H1 (cell line): ENCODE measurements at regions not wholly inside any gene's neighbourhood (a gene's known extent, or its start where the extent isn't known, plus 50 kb on each side); places are given as distances from the start of the nearest gene placed in this dataset.

Experiments
- CTCF ChIA-PET: fragments of 300-600 bp; sonication (Branson Sonifier 250); formaldehyde crosslinking; loops from one replicate; lab custom pipeline; 2021; ENCODE audit not compliant: partially characterized antibody; lab: Charles Lee
- POLR2A ChIA-PET: fragments of 300-600 bp; sonication (Branson Sonifier 250); formaldehyde crosslinking; loops from one replicate; lab custom pipeline; 2021; ENCODE audit warnings: inconsistent platforms; ENCODE audit not compliant: partially characterized antibody; lab: Charles Lee
- DNase-seq, 2 experiments: peaks; one replicate each; pipeline versions ENCODE4 v3.0.0 to v3.0.0-alpha.2; 2010 to 2022; ENCODE audit warnings: low spot score in 2 of 2, low read depth in 1 of 2, mixed read lengths in 1 of 2
- FAIRE-seq: peaks from 2 replicates; lab custom pipeline; 2011; peaks lifted over from hg19 to GRCh38; lab: Jason Lieb, UNC
- H2AFZ ChIP-seq: 2 replicates; pipeline ENCODE4 v1.8.1; 2012; ENCODE audit warnings: low read length, inconsistent platforms
- H2AK5ac ChIP-seq: 2 replicates; pipeline ENCODE4 v1.6.1; 2013; ENCODE audit warnings: low read depth, low read length
- H2BK120ac ChIP-seq: replicated peaks from 2 replicates; pipeline ENCODE3; 2013; ENCODE audit warnings: low read depth, low read length, inconsistent platforms
- H2BK12ac ChIP-seq: 2 replicates; pipeline ENCODE4 v1.6.1; 2013; ENCODE audit warnings: low read depth, low read length
- H2BK15ac ChIP-seq: 2 replicates; pipeline ENCODE4 v1.6.1; 2013; ENCODE audit warnings: low read length
- H2BK20ac ChIP-seq: 2 replicates; pipeline ENCODE4 v1.6.1; 2013; ENCODE audit warnings: low read length
- H2BK5ac ChIP-seq: 2 replicates; pipeline ENCODE4 v1.6.1; 2013; ENCODE audit warnings: low read depth, low read length
- H3K14ac ChIP-seq: 2 replicates; pipeline ENCODE4 v1.6.1; 2013; ENCODE audit warnings: inconsistent platforms; ENCODE audit not compliant: insufficient read length
- H3K18ac ChIP-seq: 2 replicates; pipeline ENCODE4 v1.6.1; 2013; ENCODE audit warnings: low read length; ENCODE audit errors: extremely low read depth
- H3K23ac ChIP-seq: 2 replicates; pipeline ENCODE4 v1.6.1; 2013; ENCODE audit warnings: inconsistent platforms; ENCODE audit not compliant: insufficient read length
- H3K23me2 ChIP-seq: 2 replicates; pipeline ENCODE4 v1.6.1; 2013; ENCODE audit warnings: low read depth, low read length
- H3K27ac ChIP-seq: 2 replicates; pipeline ENCODE4 v1.6.1; 2011; ENCODE audit warnings: low read depth, low read length, inconsistent platforms
- H3K27me3 ChIP-seq, 4 experiments: replicated peaks in 1 of 4; 1 replicate in 1 of 4; 2 replicates in 3 of 4; pipeline versions ENCODE4 v1.6.1 to v1.8.1; 2011 to 2013; ENCODE audit warnings: low read length in 3 of 4, mild to moderate bottlenecking in 3 of 4, inconsistent platforms in 2 of 4, mixed read lengths in 2 of 4, moderate library complexity in 1 of 4; ENCODE audit not compliant: control insufficient read depth in 3 of 4, insufficient read depth in 3 of 4; ENCODE audit errors: extremely low read depth in 1 of 4
- H3K36me3 ChIP-seq, 4 experiments: 2 replicates each; pipeline versions ENCODE4 v1.6.1 to v1.8.1; 2011 to 2013; ENCODE audit warnings: mild to moderate bottlenecking in 4 of 4, low read length in 3 of 4, moderate library complexity in 2 of 4, control low read depth in 1 of 4, inconsistent platforms in 1 of 4; ENCODE audit not compliant: insufficient read depth in 4 of 4, control insufficient read depth in 2 of 4
- H3K4ac ChIP-seq: replicated peaks from 2 replicates; pipeline ENCODE3; 2013; ENCODE audit warnings: low read length, low read depth, mixed read lengths, inconsistent platforms; ENCODE audit not compliant: insufficient read length
- H3K4me1 ChIP-seq, 4 experiments: replicated peaks in 1 of 4; 1 replicate in 1 of 4; 2 replicates in 3 of 4; pipeline versions ENCODE4 v1.6.1 to v1.8.1; 2011 to 2013; ENCODE audit warnings: low read length in 3 of 4, inconsistent platforms in 2 of 4, mixed read lengths in 1 of 4; ENCODE audit not compliant: insufficient read depth in 4 of 4, control insufficient read depth in 3 of 4
- H3K4me2 ChIP-seq, 2 experiments: 2 replicates each; pipeline versions ENCODE4 v1.6.1 to v1.8.1; 2011 to 2013; ENCODE audit warnings: low read depth in 2 of 2, low read length in 2 of 2, control low read depth in 1 of 2, inconsistent platforms in 1 of 2, mild to moderate bottlenecking in 1 of 2; ENCODE audit not compliant: insufficient read depth in 1 of 2
- H3K4me3 ChIP-seq, 4 experiments: fragments of 200-600, 300-600 bp in 1 of 4; sonication (generic), shearing (Covaris generic), sonication (Bioruptor Twin) in 1 of 4; 2 replicates each; pipeline versions ENCODE4 v1.5.1 to v1.8.1; 2011 to 2016; ENCODE audit warnings: low read length in 4 of 4, low read depth in 3 of 4, control low read depth in 2 of 4, inconsistent platforms in 2 of 4, mild to moderate bottlenecking in 2 of 4, mixed read lengths in 1 of 4, moderate library complexity in 1 of 4; ENCODE audit not compliant: insufficient read depth in 2 of 4; ENCODE audit errors: extremely low read depth in 1 of 4
- H3K56ac ChIP-seq: replicated peaks from 2 replicates; pipeline ENCODE3; 2013; ENCODE audit warnings: low read depth, mild to moderate bottlenecking, mixed read lengths, low read length, inconsistent platforms; ENCODE audit not compliant: insufficient read length
- H3K79me1 ChIP-seq: 2 replicates; pipeline ENCODE4 v1.6.1; 2013; ENCODE audit warnings: low read depth, low read length, control low read depth
- H3K79me2 ChIP-seq, 2 experiments: 2 replicates each; pipeline versions ENCODE4 v1.6.1 to v1.8.1; 2012 to 2013; ENCODE audit warnings: low read length in 2 of 2, mild to moderate bottlenecking in 2 of 2, inconsistent platforms in 1 of 2; ENCODE audit not compliant: insufficient read depth in 2 of 2, control insufficient read depth in 1 of 2
- H3K9ac ChIP-seq, 4 experiments: replicated peaks in 1 of 4; 1 replicate in 1 of 4; 2 replicates in 3 of 4; pipeline versions ENCODE4 v1.6.1 to v1.8.1; 2011 to 2013; ENCODE audit warnings: low read depth in 3 of 4, low read length in 3 of 4, control low read depth in 2 of 4, mild to moderate bottlenecking in 2 of 4, moderate library complexity in 2 of 4, inconsistent platforms in 1 of 4; ENCODE audit errors: extremely low read depth in 1 of 4
- H3K9me3 ChIP-seq, 2 experiments: 2 replicates each; pipeline versions ENCODE4 v1.6.1 to v1.8.1; 2012 to 2013; ENCODE audit warnings: mild to moderate bottlenecking in 2 of 2, moderate library complexity in 2 of 2, control low read depth in 1 of 2, inconsistent platforms in 1 of 2, low read depth in 1 of 2, low read length in 1 of 2, mixed read lengths in 1 of 2; ENCODE audit not compliant: insufficient read depth in 2 of 2
- H4K20me1 ChIP-seq, 2 experiments: replicated peaks in 1 of 2; 2 replicates each; pipeline versions ENCODE3 to v1.8.1; 2011 to 2013; ENCODE audit warnings: inconsistent platforms in 2 of 2, low read length in 2 of 2, mild to moderate bottlenecking in 1 of 2; ENCODE audit not compliant: insufficient read depth in 2 of 2, control insufficient read depth in 1 of 2
- H4K5ac ChIP-seq: 2 replicates; pipeline ENCODE4 v1.6.1; 2013; ENCODE audit warnings: low read length, low read depth, mixed read lengths, inconsistent platforms; ENCODE audit not compliant: insufficient read length
- H4K8ac ChIP-seq: 2 replicates; pipeline ENCODE4 v1.8.0; 2013; ENCODE audit warnings: mild to moderate bottlenecking, moderate library complexity, low read length, inconsistent platforms; ENCODE audit not compliant: insufficient read depth; ENCODE audit errors: extremely low read depth
- H4K91ac ChIP-seq: replicated peaks from 2 replicates; pipeline ENCODE3; 2013; ENCODE audit warnings: low read length, mixed read lengths, inconsistent platforms; ENCODE audit not compliant: insufficient read length
- GABPA ChIP-seq: IDR thresholded peaks from 2 replicates; pipeline ENCODE4 v1.6.1; 2011; ENCODE audit warnings: mild to moderate bottlenecking, low read length, moderate library complexity, borderline replicate concordance; ENCODE audit not compliant: insufficient read depth
- KDM1A ChIP-seq: fragments of 200-600, 300-600 bp; sonication (generic); IDR thresholded peaks from 2 replicates; pipeline ENCODE4 v1.7.1; 2016; ENCODE audit warnings: mild to moderate bottlenecking, low read length, borderline replicate concordance
- KDM5A ChIP-seq: fragments of 200-600 bp; IDR thresholded peaks from 2 replicates; pipeline ENCODE4 v1.7.1; 2012; ENCODE audit warnings: mild to moderate bottlenecking, low read length, inconsistent platforms, mixed read lengths
- POU5F1 ChIP-seq: IDR thresholded peaks from 2 replicates; pipeline ENCODE4 v1.6.1; 2011; ENCODE audit warnings: low read depth, mild to moderate bottlenecking, low read length, moderate library complexity
- RAD21 ChIP-seq, 2 experiments: IDR thresholded peaks in 1 of 2; conservative IDR thresholded peaks in 1 of 2; 2 replicates each; pipeline ENCODE4 v1.6.1; 2011; ENCODE audit warnings: low read depth in 2 of 2, low read length in 2 of 2, improper control_type of control experiment in 1 of 2, inconsistent platforms in 1 of 2, mild to moderate bottlenecking in 1 of 2, moderate library complexity in 1 of 2
- RXRA ChIP-seq: IDR thresholded peaks from 2 replicates; pipeline ENCODE4 v1.6.1; 2011; ENCODE audit warnings: low read depth, mild to moderate bottlenecking, low read length, moderate library complexity; ENCODE audit not compliant: insufficient read depth
- SAP30 ChIP-seq: fragments of 300-600 bp; sonication (generic); IDR thresholded peaks from 2 replicates; pipeline ENCODE4 v1.7.1; 2012; ENCODE audit warnings: low read length, moderate library complexity, mild to moderate bottlenecking, inconsistent platforms; ENCODE audit not compliant: insufficient read depth, insufficient replicate concordance
- SP1 ChIP-seq: IDR thresholded peaks from 2 replicates; pipeline ENCODE4 v1.6.1; 2011; ENCODE audit warnings: low read depth, low read length
- SP4 ChIP-seq: IDR thresholded peaks from 2 replicates; pipeline ENCODE4 v1.6.1; 2012; ENCODE audit warnings: low read length, inconsistent platforms
- SRF ChIP-seq: IDR thresholded peaks from 2 replicates; pipeline ENCODE4 v1.6.1; 2011; ENCODE audit warnings: mild to moderate bottlenecking, low read depth, low read length, moderate library complexity
- WGBS, 2 experiments: shearing (Covaris generic) in 1 of 2; methylation state at CpG; one replicate each; pipeline versions ENCODE4 v1.1.6 to v1.1.7; 2013 to 2015; ENCODE audit warnings: low lambda C conversion rate in 2 of 2, mixed read lengths in 2 of 2, inconsistent platforms in 1 of 2, low coverage in 1 of 2, missing lambda C conversion rate in 1 of 2; ENCODE audit not compliant: insufficient replicate concordance in 2 of 2, insufficient coverage in 1 of 2, insufficient read length in 1 of 2; ENCODE audit errors: extremely low coverage in 1 of 2, missing lambda C conversion rate in 1 of 2; 5-methylcytosine and 5-hydroxymethylcytosine counted together
- TF ChIP-seq, protein P1 (sequence below): IDR thresholded peaks from 2 replicates; pipeline ENCODE4 v1.6.1; 2012; ENCODE audit warnings: inconsistent platforms

DNA sequence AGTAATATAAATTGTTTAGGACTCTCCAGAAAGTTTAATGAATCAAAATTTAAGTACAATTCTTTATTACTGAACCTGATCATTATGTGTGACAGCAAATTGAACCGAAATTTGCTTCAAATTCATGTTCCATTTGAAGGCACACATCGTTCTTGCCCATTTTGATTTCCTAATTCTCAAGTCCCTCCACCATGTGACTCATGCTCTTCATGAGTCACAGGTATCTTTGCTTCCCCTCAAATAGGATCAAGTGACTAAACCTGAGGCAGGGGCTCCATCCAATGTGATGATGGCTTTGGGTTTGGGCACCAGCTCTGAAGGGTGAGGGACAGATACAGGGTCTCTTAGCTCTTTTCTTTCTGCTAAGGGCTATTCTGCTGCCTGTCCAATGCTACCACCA, 86.1 kb downstream of the THSD1 start:
- no peak for FAIRE-seq
- no peaks in the 10 kb centered on the region for H4K20me1 ChIP-seq
- no peaks in the 10 kb centered on the region for H3K23me2 ChIP-seq
- H4K5ac ChIP-seq, result no peak overlapping the region
- no peak overlapping the region for H2AK5ac ChIP-seq
- H3K23ac ChIP-seq, result no peak overlapping the region
- H2BK15ac ChIP-seq, result no peak overlapping the region
- ChIA-PET POLR2A (no interaction called here), CTCF (interaction anchor here (0.6 kb wide), 1 partner anchor 153 kb away, joined by 3 read pairs; no protein-coding TSS in a partner anchor)
- no peaks in the 10 kb centered on the region for H3K79me1 ChIP-seq
- H3K27ac ChIP-seq, result no peak overlapping the region
- no peak overlapping the region for H2BK5ac ChIP-seq
- H3K9me3 ChIP-seq, result no peaks in the 10 kb centered on the region
- WGBS, 2 experiments, result 90% methylated on average over 2 of the region's 2 CpGs; no CpG with 5 or more reads in 1 of the 2 experiments
- H3K4me2 ChIP-seq, result no peak overlapping the region
- H4K91ac ChIP-seq, result no peak overlapping the region
- no peaks in the 10 kb centered on the region for H3K79me2 ChIP-seq
- H2BK12ac ChIP-seq, result no peak overlapping the region
- H3K9ac ChIP-seq, result no peak overlapping the region
- no peak overlapping the region for H3K18ac ChIP-seq
- H3K36me3 ChIP-seq, result no peaks in the 10 kb centered on the region
- no peak overlapping the region for H3K14ac ChIP-seq
- H2BK20ac ChIP-seq, result no peak overlapping the region
- no peak overlapping the region for H4K8ac ChIP-seq
- H2BK120ac ChIP-seq, result no peak overlapping the region
- no peaks in the 10 kb centered on the region; a peak in 1 of 7 replicates for H3K27me3 ChIP-seq
- H2AFZ ChIP-seq, result no peak overlapping the region
- no peak overlapping the region for H3K56ac ChIP-seq
- no peak for DNase-seq
- no peak for TF ChIP-seq POU5F1
- TF ChIP-seq SRF, result no peak
- no peak for TF ChIP-seq SAP30
- TF ChIP-seq SP4, result no peak
- TF ChIP-seq, protein P1, sequence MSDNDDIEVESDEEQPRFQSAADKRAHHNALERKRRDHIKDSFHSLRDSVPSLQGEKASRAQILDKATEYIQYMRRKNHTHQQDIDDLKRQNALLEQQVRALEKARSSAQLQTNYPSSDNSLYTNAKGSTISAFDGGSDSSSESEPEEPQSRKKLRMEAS, result no peak
- no peak for TF ChIP-seq SP1
- TF ChIP-seq KDM5A, result no peak
- no peak for TF ChIP-seq RXRA
- TF ChIP-seq GABPA, result no peak
- no peak for TF ChIP-seq KDM1A
- no peak for TF ChIP-seq RAD21 (IDR thresholded peaks at IDR 0.05 in 1 of 2, conservative IDR thresholded peaks at IDR 0.05 in 1 of 2; ENCODE audit: low read depth in 2 of 2, low read length in 2 of 2)
- H3K4ac ChIP-seq, result no peak overlapping the region
- no peaks in the 10 kb centered on the region for H3K4me1 ChIP-seq
- no peak overlapping the region for H3K4me3 ChIP-seq
